LNCaP clone FGC (cell line): ENCODE measurements at regions not wholly inside any gene's neighbourhood (a gene's known extent, or its start where the extent isn't known, plus 50 kb on each side); places are given as distances from the start of the nearest gene placed in this dataset.

Source experiments
- DNase-seq: peaks from one replicate; pipeline ENCODE4 v3.0.0-alpha.2; 2011; ENCODE audit warnings: low read depth
- H3K4me3 ChIP-seq: 2 replicates; pipeline ENCODE4 v1.5.1; 2011; ENCODE audit warnings: mild to moderate bottlenecking, low read depth, low read length, control low read depth
- TF ChIP-seq, protein P1 (sequence below): IDR thresholded peaks from 2 replicates; pipeline ENCODE4 v1.5.1; 2012; ENCODE audit warnings: mild to moderate bottlenecking; ENCODE audit not compliant: control insufficient read depth, insufficient read depth; ENCODE audit errors: extremely low read depth

DNA sequence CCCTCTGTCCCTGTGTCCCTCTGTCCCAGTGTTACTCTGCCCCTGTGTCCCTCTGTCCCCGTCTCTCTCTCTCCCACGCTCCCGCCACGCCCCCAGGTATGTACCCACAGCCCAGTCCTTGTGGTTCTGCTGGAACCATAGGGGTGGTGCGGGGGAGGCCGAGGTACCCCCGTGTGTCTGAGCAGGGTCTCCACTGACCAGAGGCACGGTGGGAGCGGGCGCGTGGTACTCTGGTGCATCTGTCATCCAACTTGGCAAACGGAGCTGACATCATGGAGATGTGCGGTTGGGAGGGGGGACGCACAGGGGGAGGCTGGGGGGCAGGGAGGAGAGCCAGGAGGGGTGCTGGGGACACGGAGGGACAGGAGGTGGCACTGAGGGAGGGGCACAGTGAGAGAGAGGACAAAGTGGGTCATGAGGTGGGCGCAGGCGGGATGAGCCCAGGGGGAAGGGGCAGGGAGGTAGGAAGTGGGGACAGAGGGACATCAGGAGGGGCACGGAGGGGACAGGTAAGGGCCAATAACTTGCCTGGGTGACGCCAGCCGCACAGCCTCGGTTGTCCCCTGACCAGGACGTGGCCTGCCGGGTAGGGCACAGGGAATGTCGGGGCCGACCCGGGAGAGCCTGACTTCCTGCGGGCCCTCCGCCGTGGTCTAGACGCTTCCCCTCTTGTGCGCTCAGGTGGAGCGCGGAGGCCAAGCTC, 163.6 kb upstream of the PDE10A start:
- DNase-seq = no peak
- TF ChIP-seq, protein P1, sequence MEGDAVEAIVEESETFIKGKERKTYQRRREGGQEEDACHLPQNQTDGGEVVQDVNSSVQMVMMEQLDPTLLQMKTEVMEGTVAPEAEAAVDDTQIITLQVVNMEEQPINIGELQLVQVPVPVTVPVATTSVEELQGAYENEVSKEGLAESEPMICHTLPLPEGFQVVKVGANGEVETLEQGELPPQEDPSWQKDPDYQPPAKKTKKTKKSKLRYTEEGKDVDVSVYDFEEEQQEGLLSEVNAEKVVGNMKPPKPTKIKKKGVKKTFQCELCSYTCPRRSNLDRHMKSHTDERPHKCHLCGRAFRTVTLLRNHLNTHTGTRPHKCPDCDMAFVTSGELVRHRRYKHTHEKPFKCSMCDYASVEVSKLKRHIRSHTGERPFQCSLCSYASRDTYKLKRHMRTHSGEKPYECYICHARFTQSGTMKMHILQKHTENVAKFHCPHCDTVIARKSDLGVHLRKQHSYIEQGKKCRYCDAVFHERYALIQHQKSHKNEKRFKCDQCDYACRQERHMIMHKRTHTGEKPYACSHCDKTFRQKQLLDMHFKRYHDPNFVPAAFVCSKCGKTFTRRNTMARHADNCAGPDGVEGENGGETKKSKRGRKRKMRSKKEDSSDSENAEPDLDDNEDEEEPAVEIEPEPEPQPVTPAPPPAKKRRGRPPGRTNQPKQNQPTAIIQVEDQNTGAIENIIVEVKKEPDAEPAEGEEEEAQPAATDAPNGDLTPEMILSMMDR = no peak
- no peak overlapping the region for H3K4me3 ChIP-seq

- TF ChIP-seq, protein P1 = no peak
- no peak for DNase-seq
- H3K4me3 ChIP-seq = no peak overlapping the region
Measured at GRCh38 chr6:165825256-165825815, 162.3 kb upstream of the PDE10A start.

DNA sequence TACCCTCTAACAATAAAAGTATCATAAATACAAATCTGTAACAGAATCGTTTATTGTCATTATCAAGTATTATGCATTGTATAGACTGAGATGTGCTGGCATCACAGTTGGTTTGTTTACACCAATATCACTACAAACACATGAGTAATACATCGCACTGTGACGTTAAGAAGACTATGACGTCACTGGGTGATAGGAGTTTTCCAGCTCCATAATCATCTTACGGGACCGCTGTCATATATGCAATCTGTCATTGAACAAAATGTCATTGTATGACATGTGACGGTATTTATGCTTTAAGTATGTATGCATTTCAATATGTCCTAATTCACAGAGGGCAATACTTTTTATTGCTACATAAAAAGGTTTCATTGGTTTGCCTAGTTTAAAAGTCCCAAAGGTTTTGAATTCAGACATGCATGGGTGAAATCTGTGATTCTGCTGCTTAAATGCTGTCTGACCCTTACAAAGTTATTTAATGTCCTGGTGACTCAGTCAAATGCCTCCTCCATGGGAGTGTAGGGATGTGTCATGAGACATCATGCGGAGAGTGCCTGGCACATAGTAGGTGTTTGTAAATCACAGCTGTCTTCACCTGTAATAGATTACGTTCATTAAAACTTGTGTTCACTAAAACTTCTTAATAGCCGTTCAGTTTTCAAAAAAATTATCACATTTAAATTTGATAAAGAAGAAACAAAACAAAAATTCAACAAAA, 160.7 kb upstream of the PDE10A start:
- TF ChIP-seq, protein P1 = no peak

GRCh38 chr6:165822501-165822900, 159.5 kb upstream of the PDE10A start:
- no peak for DNase-seq
- TF ChIP-seq, protein P1 = no peak
- H3K4me3 ChIP-seq = no peak overlapping the region

More for the DNA sequence above, 160.7 kb upstream of the PDE10A start:
- no peak overlapping the region for H3K4me3 ChIP-seq
- DNase-seq = no peak

GRCh38 chr6:165821754-165822153, 158.7 kb upstream of the PDE10A start:
- TF ChIP-seq, protein P1 = no peak
- no peak overlapping the region for H3K4me3 ChIP-seq
- no peak for DNase-seq

DNA sequence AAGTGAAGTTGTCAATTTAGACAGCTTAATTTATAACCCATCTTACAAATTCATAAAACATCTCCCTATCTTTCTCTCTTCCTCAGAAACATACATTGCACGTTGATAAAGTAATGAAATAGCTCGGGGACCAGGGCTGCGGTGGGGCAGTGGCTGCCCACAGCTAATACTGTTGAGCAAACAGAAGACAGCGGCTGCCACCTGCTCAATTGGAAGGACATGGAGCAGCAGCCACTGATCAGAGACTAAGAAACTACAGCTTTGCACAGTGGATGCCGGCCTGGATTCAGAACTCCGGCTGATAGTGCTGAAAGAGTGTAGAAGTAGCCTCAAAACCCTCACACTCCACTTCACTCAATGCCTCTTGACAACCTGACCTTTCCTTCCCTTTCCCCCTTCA, 157.9 kb upstream of the PDE10A start:
- H3K4me3 ChIP-seq = no peak overlapping the region
- no peak for DNase-seq
- TF ChIP-seq, protein P1 = no peak
